Esophagus muscularis mucosa (tissue), 4 donors: ENCODE measurements at regions not wholly inside any gene's neighbourhood (a gene's known extent, or its start where the extent isn't known, plus 50 kb on each side); places are given as distances from the start of the nearest gene placed in this dataset.

ENCODE experiments used
- DNase-seq: peaks from one replicate; pipeline ENCODE4 v3.0.0-alpha.2; 2017; ENCODE audit errors: extremely low spot score
- H3K27ac ChIP-seq, 4 donors: fragments of 200-600 bp; sonication (generic); replicated peaks in 1 of 4; 1 replicate in 3 of 4; 2 replicates in 1 of 4; pipeline ENCODE4 v1.5.1; 2016 to 2019; ENCODE audit warnings: mild to moderate bottlenecking in 1 of 4
- H3K27me3 ChIP-seq, 4 donors: fragments of 200-600 bp; sonication (generic); one replicate each; pipeline versions ENCODE4 v1.5.1 to v1.6.0; 2016 to 2019
- H3K36me3 ChIP-seq, 4 donors: fragments of 200-600 bp; sonication (generic); one replicate each; pipeline ENCODE4 v1.5.1; 2016 to 2019
- H3K4me1 ChIP-seq, 4 donors: fragments of 200-600 bp; sonication (generic); one replicate each; pipeline ENCODE4 v1.5.1; 2016 to 2019
- H3K4me3 ChIP-seq, 4 donors: fragments of 200-600 bp; sonication (generic); 1 replicate in 2 of 4; 2 replicates in 2 of 4; pipeline ENCODE4 v1.5.1; 2016 to 2019; ENCODE audit warnings: mild to moderate bottlenecking in 4 of 4, moderate library complexity in 1 of 4
- H3K9me3 ChIP-seq, 4 donors: fragments of 200-600 bp; sonication (generic); 1 replicate in 3 of 4; 2 replicates in 1 of 4; pipeline ENCODE4 v1.5.1; 2016 to 2019
- EP300 ChIP-seq: sonication (generic); formaldehyde crosslinking; IDR thresholded peaks from one replicate; pipeline ENCODE4 v1.6.1; 2017; ENCODE audit warnings: antibody characterized with exemption
- POLR2A ChIP-seq: fragments of 450-650 bp; IDR thresholded peaks from one replicate; pipeline ENCODE4 v1.6.1; 2017; ENCODE audit warnings: antibody characterized with exemption, moderate library complexity, mild to moderate bottlenecking, low read depth
- POLR2AphosphoS5 ChIP-seq, 2 donors: sonication (generic); formaldehyde crosslinking; IDR thresholded peaks; one replicate each; pipeline ENCODE4 v1.6.1; 2017; ENCODE audit warnings: antibody characterized with exemption in 2 of 2
- WGBS: methylation state at CpG from one replicate; pipeline ENCODE4 v1.1.5; 2018; 5-methylcytosine and 5-hydroxymethylcytosine counted together
- intact Hi-C: fragments of 100-400 bp; cut with DNase I; formaldehyde crosslinking; loops from one replicate; pipeline ENCODE4 v1.15.1; 2023
- TF ChIP-seq, protein P1 (sequence below), 3 experiments: fragments of 200-600 bp in 2 of 3; fragments of 450-650 bp in 1 of 3; sonication (generic) in 2 of 3; IDR thresholded peaks; one replicate each; pipeline ENCODE4 v1.5.1; 2017 to 2019; ENCODE audit warnings: antibody characterized with exemption in 3 of 3, mild to moderate bottlenecking in 2 of 3, moderate library complexity in 1 of 3

DNA sequence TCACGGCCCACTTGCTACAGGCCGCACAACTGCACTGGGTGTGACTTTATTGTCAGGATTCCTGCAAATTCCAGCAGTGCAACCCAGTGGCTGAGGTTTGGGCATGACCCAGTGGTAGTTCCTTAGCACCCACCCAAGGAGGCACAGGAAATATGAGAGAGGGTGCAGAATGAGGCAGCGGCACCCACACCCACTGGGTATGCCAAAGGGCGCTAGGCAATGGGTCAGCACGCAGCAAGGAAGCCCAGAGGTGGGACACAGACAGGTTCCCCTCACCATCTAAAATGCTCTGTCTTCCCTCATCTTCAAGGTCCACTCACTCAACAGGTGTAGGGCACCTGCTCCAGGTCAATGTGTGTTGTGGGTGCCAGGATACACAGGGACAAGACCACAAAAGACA lies 357.8 kb upstream of the MKI67 start:
- Histone ChIP-seq H3K4me1 (no peaks in the 10 kb centered on the region), H3K27ac (no peak overlapping the region), H3K9me3 (no peaks in the 10 kb centered on the region), H3K4me3 (no peak overlapping the region), H3K27me3 (peaks cover 0 to 1% (median 0%) of the 10 kb centered on the region in 4 donors), H3K36me3 (no peaks in the 10 kb centered on the region)
- 96% methylated on average over 3 of the region's 5 CpGs for WGBS
- no peak for DNase-seq
- intact Hi-C loops: no loop called here
- TF ChIP-seq POLR2A (no peak), EP300 (no peak), POLR2AphosphoS5 (IDR thresholded peaks at IDR 0.05) (no peak)
- TF ChIP-seq, protein P1, sequence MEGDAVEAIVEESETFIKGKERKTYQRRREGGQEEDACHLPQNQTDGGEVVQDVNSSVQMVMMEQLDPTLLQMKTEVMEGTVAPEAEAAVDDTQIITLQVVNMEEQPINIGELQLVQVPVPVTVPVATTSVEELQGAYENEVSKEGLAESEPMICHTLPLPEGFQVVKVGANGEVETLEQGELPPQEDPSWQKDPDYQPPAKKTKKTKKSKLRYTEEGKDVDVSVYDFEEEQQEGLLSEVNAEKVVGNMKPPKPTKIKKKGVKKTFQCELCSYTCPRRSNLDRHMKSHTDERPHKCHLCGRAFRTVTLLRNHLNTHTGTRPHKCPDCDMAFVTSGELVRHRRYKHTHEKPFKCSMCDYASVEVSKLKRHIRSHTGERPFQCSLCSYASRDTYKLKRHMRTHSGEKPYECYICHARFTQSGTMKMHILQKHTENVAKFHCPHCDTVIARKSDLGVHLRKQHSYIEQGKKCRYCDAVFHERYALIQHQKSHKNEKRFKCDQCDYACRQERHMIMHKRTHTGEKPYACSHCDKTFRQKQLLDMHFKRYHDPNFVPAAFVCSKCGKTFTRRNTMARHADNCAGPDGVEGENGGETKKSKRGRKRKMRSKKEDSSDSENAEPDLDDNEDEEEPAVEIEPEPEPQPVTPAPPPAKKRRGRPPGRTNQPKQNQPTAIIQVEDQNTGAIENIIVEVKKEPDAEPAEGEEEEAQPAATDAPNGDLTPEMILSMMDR (IDR thresholded peaks at IDR 0.05): no peak

DNA sequence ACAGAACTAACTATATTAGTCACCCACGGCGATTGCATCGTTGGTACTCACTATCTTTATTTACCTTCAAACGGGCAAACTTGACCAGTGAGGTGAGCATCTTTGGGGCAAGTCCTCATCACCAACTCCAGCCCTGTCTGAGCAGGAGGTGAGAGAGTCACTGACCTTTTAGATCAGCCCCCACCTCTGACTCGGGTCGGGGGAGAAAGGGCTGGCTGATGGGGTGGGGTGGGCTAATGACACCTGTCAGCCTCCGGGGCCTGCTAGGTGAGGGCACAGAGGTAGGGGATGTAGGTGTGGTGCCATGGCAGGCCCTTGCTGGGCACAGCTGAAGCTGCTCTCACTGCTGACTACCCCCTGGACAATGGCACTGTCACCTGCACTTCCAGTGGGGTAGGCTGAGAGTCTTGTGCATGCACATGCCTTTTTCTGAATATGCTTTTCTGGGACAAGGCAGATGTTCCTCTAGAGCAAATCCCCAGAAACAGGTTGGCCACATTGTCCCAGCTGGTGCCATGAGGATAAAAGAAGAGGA lies 359.5 kb upstream of the MKI67 start:
- 60% methylated on average over 1 of the region's 7 CpGs for WGBS
- H3K4me3 ChIP-seq: no peak overlapping the region
- no peaks in the 10 kb centered on the region for H3K4me1 ChIP-seq
- TF ChIP-seq EP300 (no peak), POLR2AphosphoS5 (IDR thresholded peaks at IDR 0.05) (no peak), POLR2A (no peak)
- TF ChIP-seq, protein P1 (IDR thresholded peaks at IDR 0.05): no peak
- intact Hi-C loops: no loop called here
- DNase-seq: no peak
- no peaks in the 10 kb centered on the region for H3K27me3 ChIP-seq
- no peak overlapping the region for H3K27ac ChIP-seq
- no peaks in the 10 kb centered on the region for H3K9me3 ChIP-seq
- no peaks in the 10 kb centered on the region for H3K36me3 ChIP-seq

DNA sequence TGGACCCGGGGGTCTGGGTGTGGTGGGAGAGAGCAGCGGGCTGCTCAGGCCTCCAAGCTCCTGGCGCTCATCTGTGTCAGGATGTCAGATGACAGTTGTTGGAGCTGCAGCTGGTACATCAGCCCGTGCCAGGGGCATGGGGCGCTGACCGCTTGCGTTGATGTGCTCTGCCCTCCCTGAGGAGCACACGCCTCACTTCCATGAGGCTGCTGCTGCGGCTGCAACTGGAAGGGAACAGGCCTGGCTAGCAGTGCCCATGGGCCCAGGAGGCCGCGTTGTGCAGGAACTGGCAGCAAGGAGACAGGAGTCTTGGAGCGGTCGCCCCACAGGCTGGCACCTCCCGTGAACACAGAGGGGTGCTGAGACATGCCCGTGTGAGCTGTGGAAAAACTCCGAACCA lies 361.3 kb upstream of the MKI67 start:
- Histone ChIP-seq H3K9me3 (no peaks in the 10 kb centered on the region), H3K4me3 (no peak overlapping the region), H3K36me3 (no peaks in the 10 kb centered on the region), H3K4me1 (no peaks in the 10 kb centered on the region), H3K27ac (no peak overlapping the region), H3K27me3 (no peaks in the 10 kb centered on the region)
- no peak for DNase-seq
- WGBS: 89% methylated on average over 15 of the region's 16 CpGs
- TF ChIP-seq POLR2A (no peak), EP300 (no peak), POLR2AphosphoS5 (IDR thresholded peaks at IDR 0.05) (no peak)
- TF ChIP-seq, protein P1 (IDR thresholded peaks at IDR 0.05): no peak
- intact Hi-C loops: no loop called here

DNA sequence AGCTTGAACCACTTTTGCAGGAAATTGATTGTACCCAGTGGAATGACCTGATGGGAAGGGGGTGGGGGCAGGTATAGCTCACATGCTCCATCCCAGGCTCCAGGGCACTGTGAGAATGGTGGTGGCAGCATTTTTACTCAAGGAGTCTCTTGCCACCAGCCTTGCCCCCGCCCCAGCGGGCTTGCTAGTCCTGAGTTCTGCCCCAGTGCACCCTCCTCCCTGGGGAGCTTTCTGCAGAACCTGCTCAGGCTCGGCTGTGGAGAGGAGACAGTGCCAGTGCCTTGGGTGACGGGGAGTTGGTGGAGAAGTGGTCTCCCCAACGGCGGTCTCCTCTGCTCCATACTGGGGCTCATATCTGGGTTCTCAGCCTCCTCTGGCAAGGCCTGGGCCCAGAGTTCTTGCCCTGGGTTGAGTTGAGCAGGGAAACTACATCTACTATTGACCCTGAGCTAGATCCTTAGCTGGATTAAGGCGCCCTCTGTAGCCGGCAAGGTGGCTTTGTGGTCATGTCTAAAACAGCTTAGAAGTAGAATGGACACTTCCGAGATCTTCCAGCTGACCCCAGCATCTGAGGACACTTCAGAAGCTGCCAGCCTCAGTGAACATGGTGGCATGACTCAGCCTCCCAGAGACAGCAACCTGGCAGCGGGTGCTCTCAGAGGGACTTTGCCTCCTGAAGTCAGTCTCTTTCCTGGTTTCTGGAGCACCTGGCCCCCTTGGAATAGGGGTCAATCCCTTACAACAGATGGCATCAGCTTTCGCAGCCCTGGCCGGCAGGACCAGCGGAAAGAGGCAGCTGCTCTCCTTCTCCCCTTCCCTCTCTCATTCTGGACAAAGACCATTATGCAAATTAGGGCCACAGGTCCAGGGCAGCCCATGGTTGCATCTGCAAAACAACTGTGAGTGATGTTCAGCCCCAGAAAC lies 363.4 kb upstream of the MKI67 start:
- H3K27ac ChIP-seq: no peak overlapping the region
- no peak for TF ChIP-seq EP300
- TF ChIP-seq, protein P1 (IDR thresholded peaks at IDR 0.05): no peak
- TF ChIP-seq POLR2A: no peak
- TF ChIP-seq POLR2AphosphoS5 (IDR thresholded peaks at IDR 0.05): no peak
- intact Hi-C loops: no loop called here
- no peak for DNase-seq
- no peaks in the 10 kb centered on the region for H3K4me1 ChIP-seq
- no peaks in the 10 kb centered on the region for H3K9me3 ChIP-seq
- no peaks in the 10 kb centered on the region for H3K27me3 ChIP-seq
- no peak overlapping the region for H3K4me3 ChIP-seq
- WGBS: 91% methylated on average over 10 of the region's 13 CpGs
- H3K36me3 ChIP-seq: no peaks in the 10 kb centered on the region
